BJ (cell line): ENCODE measurements at regions not wholly inside any gene's neighbourhood (a gene's known extent, or its start where the extent isn't known, plus 50 kb on each side); places are given as distances from the start of the nearest gene placed in this dataset.

ENCODE experiments used
- CTCF ChIA-PET: fragments of 350-600 bp; formaldehyde crosslinking; extraction: SDS; loops from one replicate; lab custom pipeline; 2021; ENCODE audit warnings: antibody characterized with exemption, inconsistent platforms; lab: Yijun Ruan, JAX
- POLR2A ChIA-PET: fragments of 300-600 bp; sonication (Branson Sonifier 250); formaldehyde crosslinking; extraction: SDS; loops from one replicate; lab custom pipeline; 2021; ENCODE audit warnings: antibody characterized with exemption; lab: Charles Lee
- DNase-seq: peaks from one replicate; pipeline ENCODE4 v3.0.0-alpha.2; 2011; ENCODE audit warnings: low read depth
- H3K27me3 ChIP-seq: 2 replicates; pipeline ENCODE4 v1.6.0; 2011; ENCODE audit warnings: low read length; ENCODE audit not compliant: control insufficient read depth, insufficient read depth
- H3K36me3 ChIP-seq: 2 replicates; pipeline ENCODE4 v1.5.1; 2011; ENCODE audit warnings: low read length; ENCODE audit not compliant: control insufficient read depth, insufficient read depth
- H3K4me3 ChIP-seq: 2 replicates; pipeline ENCODE4 v1.5.1; 2011; ENCODE audit warnings: low read depth, mild to moderate bottlenecking, control low read depth, low read length
- TF ChIP-seq, protein P1 (sequence below): IDR thresholded peaks from 2 replicates; pipeline ENCODE4 v1.5.1; 2011; ENCODE audit warnings: low read depth, mild to moderate bottlenecking, control low read depth, inconsistent platforms, low read length, moderate library complexity; ENCODE audit not compliant: insufficient read depth

DNA sequence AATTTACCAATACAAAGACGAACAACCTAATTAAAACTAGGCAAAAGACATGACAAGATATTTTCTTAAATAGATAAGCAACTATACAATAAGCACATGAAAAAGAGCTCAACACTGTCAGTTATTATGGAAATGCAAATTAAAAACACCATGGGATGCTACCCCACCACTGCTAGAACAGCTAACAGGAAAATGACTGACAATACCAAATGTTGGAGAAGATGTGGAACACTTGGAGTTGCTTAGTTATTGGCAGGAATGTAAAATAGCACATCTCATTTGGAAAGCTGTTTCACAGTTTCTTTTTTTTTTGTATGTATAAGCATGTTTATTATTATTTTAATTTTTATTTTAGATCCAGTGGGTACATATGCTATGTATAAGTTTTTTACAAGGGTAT, 84.4 kb downstream of the CYRIA start:
- ChIA-PET CTCF (no interaction called here), POLR2A (no interaction called here)
- TF ChIP-seq, protein P1, sequence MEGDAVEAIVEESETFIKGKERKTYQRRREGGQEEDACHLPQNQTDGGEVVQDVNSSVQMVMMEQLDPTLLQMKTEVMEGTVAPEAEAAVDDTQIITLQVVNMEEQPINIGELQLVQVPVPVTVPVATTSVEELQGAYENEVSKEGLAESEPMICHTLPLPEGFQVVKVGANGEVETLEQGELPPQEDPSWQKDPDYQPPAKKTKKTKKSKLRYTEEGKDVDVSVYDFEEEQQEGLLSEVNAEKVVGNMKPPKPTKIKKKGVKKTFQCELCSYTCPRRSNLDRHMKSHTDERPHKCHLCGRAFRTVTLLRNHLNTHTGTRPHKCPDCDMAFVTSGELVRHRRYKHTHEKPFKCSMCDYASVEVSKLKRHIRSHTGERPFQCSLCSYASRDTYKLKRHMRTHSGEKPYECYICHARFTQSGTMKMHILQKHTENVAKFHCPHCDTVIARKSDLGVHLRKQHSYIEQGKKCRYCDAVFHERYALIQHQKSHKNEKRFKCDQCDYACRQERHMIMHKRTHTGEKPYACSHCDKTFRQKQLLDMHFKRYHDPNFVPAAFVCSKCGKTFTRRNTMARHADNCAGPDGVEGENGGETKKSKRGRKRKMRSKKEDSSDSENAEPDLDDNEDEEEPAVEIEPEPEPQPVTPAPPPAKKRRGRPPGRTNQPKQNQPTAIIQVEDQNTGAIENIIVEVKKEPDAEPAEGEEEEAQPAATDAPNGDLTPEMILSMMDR, result no peak
- Histone ChIP-seq H3K36me3 (no peaks in the 10 kb centered on the region), H3K4me3 (no peak overlapping the region), H3K27me3 (no peaks in the 10 kb centered on the region)
- DNase-seq, result no peak

DNA sequence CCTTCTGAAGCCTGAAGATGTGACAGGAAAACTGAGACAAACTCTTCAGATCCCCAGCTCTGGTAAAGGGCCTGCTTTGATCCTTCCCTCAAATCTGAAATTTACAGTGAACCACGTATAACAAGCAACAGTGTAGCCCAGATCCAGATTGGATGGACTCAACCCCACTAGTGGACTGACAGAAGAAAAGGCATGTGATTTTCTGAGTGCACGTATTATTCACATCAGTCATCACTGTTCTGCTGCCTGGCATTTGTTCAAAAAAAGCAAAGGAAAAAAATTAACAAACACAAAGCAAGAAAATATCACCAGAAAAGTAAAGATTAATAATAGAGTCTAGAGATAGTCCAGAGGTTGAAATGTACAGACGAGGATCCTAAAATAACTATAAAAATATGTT, 87.6 kb downstream of the CYRIA start:
- H3K36me3 ChIP-seq, result no peaks in the 10 kb centered on the region
- H3K4me3 ChIP-seq, result no peak overlapping the region
- DNase-seq, result no peak
- ChIA-PET POLR2A (no interaction called here), CTCF (no interaction called here)
- no peaks in the 10 kb centered on the region for H3K27me3 ChIP-seq
- TF ChIP-seq, protein P1, result no peak

DNA sequence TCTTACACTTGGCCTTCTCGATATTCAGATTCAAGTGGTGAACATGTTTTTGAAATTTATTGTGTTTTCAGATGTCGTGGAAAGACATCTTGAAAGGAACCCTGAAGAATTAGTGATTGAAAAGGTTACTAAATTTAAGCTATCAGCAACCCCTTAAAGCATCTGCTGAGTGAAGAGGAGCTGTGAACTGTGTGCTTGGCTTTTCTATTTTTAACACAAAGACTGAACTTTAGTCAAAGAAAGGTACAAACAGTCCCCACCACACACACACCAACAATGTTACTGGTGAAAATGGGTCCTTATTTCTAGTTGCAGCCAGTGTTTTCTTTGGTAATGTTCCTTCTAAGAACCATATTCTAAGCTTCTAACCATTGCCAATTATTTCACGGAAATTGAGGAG, 95.1 kb downstream of the CYRIA start:
- no peak overlapping the region for H3K4me3 ChIP-seq
- DNase-seq, result no peak
- ChIA-PET POLR2A (no interaction called here), CTCF (no interaction called here)
- TF ChIP-seq, protein P1, result no peak
- H3K36me3 ChIP-seq, result no peaks in the 10 kb centered on the region
- no peaks in the 10 kb centered on the region for H3K27me3 ChIP-seq

DNA sequence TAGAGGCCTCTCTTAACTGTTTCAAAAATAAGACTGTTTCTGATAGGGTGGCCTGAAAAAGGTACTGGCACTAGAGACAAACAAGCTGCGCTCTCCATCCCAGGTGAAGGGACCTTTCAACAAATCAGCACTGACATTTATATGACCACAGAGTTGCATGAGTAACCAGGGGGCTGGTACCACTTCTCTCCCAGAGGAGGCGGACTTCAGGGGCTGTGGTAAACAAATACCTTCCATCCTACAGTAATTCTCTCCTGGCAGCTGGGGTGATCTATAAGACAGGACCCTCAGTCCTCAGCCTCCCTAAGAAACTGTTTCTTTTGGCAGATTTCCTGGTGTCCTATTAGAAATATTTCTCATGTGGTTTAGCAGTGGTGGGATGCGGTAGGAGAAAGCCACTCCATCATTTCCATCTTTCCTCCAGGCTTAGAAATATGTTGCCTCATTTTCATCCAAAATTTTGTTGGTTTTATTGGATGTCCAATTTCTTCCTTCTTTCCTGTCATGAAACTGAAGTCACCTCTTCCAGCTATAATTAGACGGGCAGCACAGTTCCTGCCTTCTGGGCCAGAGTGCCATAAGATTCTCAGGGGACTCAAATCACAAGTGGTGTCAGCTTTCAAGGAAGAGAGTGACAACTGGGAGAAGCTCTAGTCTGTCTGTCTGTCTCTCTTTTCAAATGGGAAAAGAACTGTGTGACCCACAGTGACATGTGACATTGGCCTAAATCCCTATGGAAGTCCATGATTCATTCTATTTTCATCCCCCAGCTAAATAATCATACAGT, 96.4 kb downstream of the CYRIA start:
- ChIA-PET POLR2A (no interaction called here), CTCF (no interaction called here)
- no peak for DNase-seq
- TF ChIP-seq, protein P1, result no peak
- no peak overlapping the region for H3K4me3 ChIP-seq
- H3K27me3 ChIP-seq, result no peaks in the 10 kb centered on the region
- H3K36me3 ChIP-seq, result no peaks in the 10 kb centered on the region

DNA sequence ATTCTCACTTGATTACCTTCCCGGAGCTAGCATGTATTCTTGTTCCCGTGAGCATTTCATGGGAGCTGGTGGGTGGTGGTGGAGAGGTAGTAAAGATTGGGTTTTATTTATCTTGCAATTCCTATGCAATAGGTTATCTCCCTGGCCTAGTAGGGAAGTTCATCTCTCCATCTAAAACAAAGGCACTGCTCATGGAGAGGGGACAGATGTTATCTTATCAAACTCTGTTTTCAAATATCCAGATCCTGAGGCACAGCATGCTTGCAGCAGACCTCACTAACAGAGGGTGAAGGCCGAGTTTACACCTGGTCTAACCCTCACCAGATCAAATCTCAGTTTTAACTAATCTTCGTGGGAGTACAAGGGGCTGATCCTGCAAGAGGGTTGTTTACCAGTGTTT, 98.9 kb downstream of the CYRIA start:
- TF ChIP-seq, protein P1, result no peak
- POLR2A ChIA-PET, result no interaction called here
- Histone ChIP-seq H3K4me3 (no peak overlapping the region), H3K36me3 (no peaks in the 10 kb centered on the region), H3K27me3 (no peaks in the 10 kb centered on the region)
- CTCF ChIA-PET, result no interaction called here
- DNase-seq, result no peak
